Stimulated activated memory B cell treated with anti-CD40 and anti-IgM and Interleukin-4, amounts not matched to agents 10 μg/mL and 1 μg/mL and 100 μg/mL, for 72 hours (primary cell): ENCODE measurements at regions not wholly inside any gene's neighbourhood (a gene's known extent, or its start where the extent isn't known, plus 50 kb on each side); places are given as distances from the start of the nearest gene placed in this dataset.

Experiments
- ATAC-seq: fragments of 150-1000 bp; cut with Tn5 transposase; 2 replicates; pipeline ENCODE4 v1.10.0; 2021
- H3K27ac Mint-ChIP-seq: one replicate; pipeline ENCODE4 v1.8.0; 2022; ENCODE audit warnings: mild to moderate bottlenecking, mixed read lengths
- H3K27me3 Mint-ChIP-seq: one replicate; pipeline ENCODE4 v1.8.0; 2022; ENCODE audit warnings: mixed read lengths
- H3K36me3 Mint-ChIP-seq: one replicate; pipeline ENCODE4 v1.8.0; 2022; ENCODE audit warnings: mixed read lengths
- H3K4me1 Mint-ChIP-seq: one replicate; pipeline ENCODE4 v1.8.0; 2022; ENCODE audit warnings: mixed read lengths
- H3K4me3 Mint-ChIP-seq: one replicate; pipeline ENCODE4 v1.8.0; 2022; ENCODE audit warnings: mild to moderate bottlenecking, moderate library complexity, mixed read lengths
- H3K9me3 Mint-ChIP-seq: one replicate; pipeline ENCODE4 v1.8.0; 2022; ENCODE audit warnings: mixed read lengths

DNA sequence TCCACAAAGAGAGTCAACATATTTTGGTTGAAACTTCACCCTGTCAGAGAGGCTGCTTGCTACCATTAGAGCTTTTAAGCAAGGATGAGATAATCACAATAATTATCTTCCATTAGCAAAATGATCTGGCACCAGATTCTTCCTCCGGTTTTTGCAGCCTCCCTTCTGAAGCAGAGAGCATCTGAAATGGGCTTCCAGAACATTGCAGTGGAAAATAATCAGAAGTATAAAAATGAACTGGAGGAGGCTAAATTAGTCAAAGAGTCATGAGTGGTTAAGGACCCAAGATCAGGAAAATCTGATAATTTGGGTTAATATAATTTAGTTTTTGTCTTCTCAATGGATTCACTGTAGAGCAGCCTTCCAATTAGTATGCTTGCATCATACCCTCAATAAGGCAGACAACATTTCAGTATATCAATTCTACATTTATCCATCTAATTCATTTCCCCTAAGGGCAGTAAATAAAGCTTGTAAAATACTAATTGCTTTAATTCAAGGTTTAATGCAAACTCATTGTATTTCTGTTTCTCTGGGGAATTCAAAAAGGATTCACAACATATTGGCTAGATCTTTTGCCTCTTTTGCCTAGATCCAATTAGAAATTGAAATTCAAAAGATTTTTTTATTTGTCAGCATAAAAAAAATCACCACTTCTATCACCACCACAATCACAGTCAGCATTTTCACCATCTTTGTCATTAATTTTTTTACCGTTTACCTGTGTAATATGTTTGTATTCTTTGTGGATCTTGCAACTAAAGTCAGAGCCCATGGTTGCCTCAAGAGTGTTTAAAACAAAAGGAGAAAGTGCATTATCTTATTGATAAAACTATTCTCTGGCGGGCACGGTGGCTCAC lies 537.2 kb upstream of the DCC start:
- Mint-ChIP-seq H3K4me1 (no peaks in the 10 kb centered on the region), H3K27ac (no peak overlapping the region), H3K4me3 (no peak overlapping the region), H3K36me3 (no peaks in the 10 kb centered on the region), H3K9me3 (peaks cover 3% of the 10 kb centered on the region), H3K27me3 (no peaks in the 10 kb centered on the region)
- ATAC-seq = no peak

- no peaks in the 10 kb centered on the region for H3K27me3 Mint-ChIP-seq
- H3K4me1 Mint-ChIP-seq = no peaks in the 10 kb centered on the region
- no peak overlapping the region for H3K4me3 Mint-ChIP-seq
- H3K36me3 Mint-ChIP-seq = no peaks in the 10 kb centered on the region
- no peak overlapping the region for H3K27ac Mint-ChIP-seq
- ATAC-seq = no peak
- no peaks in the 10 kb centered on the region for H3K9me3 Mint-ChIP-seq
Observed at GRCh38 chr18:51807336-51807735, 532.7 kb upstream of the DCC start.

DNA sequence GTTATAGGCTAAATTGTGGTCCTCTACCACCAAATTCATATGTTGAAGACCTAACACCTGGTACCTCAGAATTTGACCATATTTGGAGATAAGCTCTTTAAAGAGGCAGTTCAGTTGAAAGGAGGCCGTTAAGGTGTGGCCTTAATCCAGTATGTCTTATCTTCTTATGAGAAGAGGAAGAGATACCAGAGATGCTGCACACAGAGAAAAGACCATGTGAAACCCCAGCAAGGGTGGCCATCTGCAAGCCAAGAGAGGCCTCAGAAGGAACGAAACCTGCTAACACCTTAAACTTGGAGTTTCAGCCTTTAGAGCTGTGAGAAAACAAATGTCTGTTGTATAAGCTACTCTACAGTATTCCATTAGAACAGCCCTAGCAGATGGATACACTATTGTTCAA lies 528.1 kb upstream of the DCC start:
- no peak for ATAC-seq
- Mint-ChIP-seq H3K4me3 (no peak overlapping the region), H3K27me3 (no peaks in the 10 kb centered on the region), H3K36me3 (no peaks in the 10 kb centered on the region), H3K4me1 (no peaks in the 10 kb centered on the region), H3K9me3 (no peaks in the 10 kb centered on the region), H3K27ac (no peak overlapping the region)

DNA sequence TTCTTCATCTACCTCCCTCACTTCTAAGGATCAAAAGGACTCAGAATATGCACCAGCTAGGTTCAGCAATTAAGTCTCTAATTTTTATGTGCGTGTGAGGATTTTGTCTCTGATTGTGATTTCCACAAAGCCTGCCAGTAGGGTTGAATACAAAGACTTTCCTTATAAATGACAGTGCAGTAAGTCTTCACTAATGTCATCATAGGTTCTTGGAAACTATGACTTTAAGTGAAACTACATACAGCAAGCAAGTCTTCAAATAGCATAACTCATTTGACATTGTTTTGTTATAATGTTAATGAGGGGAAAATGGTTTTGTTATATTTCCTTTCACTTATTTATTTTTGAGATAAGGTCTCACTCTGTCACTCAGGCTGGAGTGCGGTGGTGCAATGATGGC lies 526.3 kb upstream of the DCC start:
- H3K4me3 Mint-ChIP-seq = no peak overlapping the region
- H3K9me3 Mint-ChIP-seq = no peaks in the 10 kb centered on the region
- H3K27me3 Mint-ChIP-seq = no peaks in the 10 kb centered on the region
- ATAC-seq = peak; percentile 69
- peak overlapping the region; percentile 31 for H3K27ac Mint-ChIP-seq
- H3K36me3 Mint-ChIP-seq = no peaks in the 10 kb centered on the region
- H3K4me1 Mint-ChIP-seq = no peaks in the 10 kb centered on the region

DNA sequence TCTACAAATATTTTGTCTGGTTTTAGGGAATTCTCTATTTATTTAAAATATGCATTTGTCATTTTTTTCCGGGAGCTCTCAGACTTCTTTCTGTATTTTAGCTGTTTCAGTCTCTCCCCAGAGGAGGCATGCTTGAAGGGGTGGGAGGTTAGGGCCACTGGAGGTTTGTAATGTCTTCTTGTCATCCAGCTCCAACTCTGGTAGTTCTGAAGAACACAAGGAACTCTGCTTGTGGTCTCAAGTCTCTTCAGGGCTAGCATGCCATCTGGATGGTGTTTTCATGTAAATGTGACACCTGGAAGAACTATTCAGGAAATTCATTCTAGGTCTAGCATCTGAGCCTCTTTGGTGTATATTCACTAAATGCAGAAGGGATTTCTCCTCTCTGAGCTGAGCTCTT lies 518.4 kb upstream of the DCC start:
- Mint-ChIP-seq H3K4me3 (no peak overlapping the region), H3K9me3 (no peaks in the 10 kb centered on the region), H3K36me3 (no peaks in the 10 kb centered on the region), H3K27ac (no peak overlapping the region), H3K4me1 (no peaks in the 10 kb centered on the region), H3K27me3 (peaks cover 9% of the 10 kb centered on the region)
- no peak for ATAC-seq

GRCh38 chr18:51824746-51825145 lies 515.3 kb upstream of the DCC start:
- peaks cover 9% of the 10 kb centered on the region for H3K27me3 Mint-ChIP-seq
- no peak overlapping the region for H3K4me3 Mint-ChIP-seq
- no peak for ATAC-seq
- H3K27ac Mint-ChIP-seq = no peak overlapping the region
- no peaks in the 10 kb centered on the region for H3K4me1 Mint-ChIP-seq
- H3K9me3 Mint-ChIP-seq = peaks cover 2% of the 10 kb centered on the region
- no peaks in the 10 kb centered on the region for H3K36me3 Mint-ChIP-seq

- H3K27me3 Mint-ChIP-seq = no peaks in the 10 kb centered on the region
- H3K9me3 Mint-ChIP-seq = no peaks in the 10 kb centered on the region
- H3K36me3 Mint-ChIP-seq = no peaks in the 10 kb centered on the region
- H3K4me3 Mint-ChIP-seq = no peak overlapping the region
- no peak overlapping the region for H3K27ac Mint-ChIP-seq
- no peak for ATAC-seq
- no peaks in the 10 kb centered on the region for H3K4me1 Mint-ChIP-seq
Observed at GRCh38 chr18:51833850-51834249, 506.1 kb upstream of the DCC start.

DNA sequence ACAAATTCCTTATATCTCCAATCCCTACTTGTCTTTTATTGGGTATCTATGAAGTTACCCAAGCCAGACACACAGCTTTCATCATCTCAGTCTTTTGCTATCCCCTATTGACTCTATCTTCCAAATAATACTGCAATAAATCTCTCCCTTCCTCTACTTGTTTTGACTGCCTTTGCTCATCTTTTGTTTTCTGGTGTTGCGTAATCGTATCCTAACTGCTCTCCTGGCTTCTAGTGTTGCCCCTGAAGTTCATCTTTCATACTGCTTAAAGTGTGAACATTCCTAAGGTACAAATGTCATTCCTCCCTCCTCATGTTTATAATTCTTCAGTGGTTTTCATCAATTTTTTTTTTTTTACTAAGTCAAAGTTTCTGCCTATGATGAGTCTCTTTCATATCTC lies 491.3 kb upstream of the DCC start:
- Mint-ChIP-seq H3K4me1 (no peaks in the 10 kb centered on the region), H3K27ac (no peak overlapping the region), H3K27me3 (no peaks in the 10 kb centered on the region), H3K36me3 (no peaks in the 10 kb centered on the region), H3K9me3 (peaks cover 10% of the 10 kb centered on the region), H3K4me3 (no peak overlapping the region)
- no peak for ATAC-seq

DNA sequence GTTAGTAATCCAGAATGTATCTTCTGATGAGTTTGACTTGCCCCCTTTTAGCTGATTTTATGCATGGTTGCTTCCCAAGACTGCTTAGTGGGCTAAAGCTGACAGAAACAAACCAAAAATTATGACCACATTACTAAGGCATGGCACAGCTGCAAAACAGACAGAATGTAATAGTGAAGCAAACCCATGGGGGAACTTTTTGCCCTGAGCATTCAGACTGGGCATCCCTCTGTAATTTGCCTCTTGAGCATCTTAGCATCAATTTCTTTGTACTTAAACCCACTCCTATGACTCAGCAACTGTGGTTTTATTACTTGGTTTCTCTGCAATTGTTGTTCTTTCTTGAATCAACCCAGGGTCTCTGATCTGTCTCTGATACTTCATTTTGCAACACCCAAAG lies 487.3 kb upstream of the DCC start:
- no peak for ATAC-seq
- H3K36me3 Mint-ChIP-seq = no peaks in the 10 kb centered on the region
- no peaks in the 10 kb centered on the region for H3K27me3 Mint-ChIP-seq
- H3K4me3 Mint-ChIP-seq = no peak overlapping the region
- no peaks in the 10 kb centered on the region for H3K4me1 Mint-ChIP-seq
- H3K27ac Mint-ChIP-seq = no peak overlapping the region
- peaks cover 4% of the 10 kb centered on the region for H3K9me3 Mint-ChIP-seq

DNA sequence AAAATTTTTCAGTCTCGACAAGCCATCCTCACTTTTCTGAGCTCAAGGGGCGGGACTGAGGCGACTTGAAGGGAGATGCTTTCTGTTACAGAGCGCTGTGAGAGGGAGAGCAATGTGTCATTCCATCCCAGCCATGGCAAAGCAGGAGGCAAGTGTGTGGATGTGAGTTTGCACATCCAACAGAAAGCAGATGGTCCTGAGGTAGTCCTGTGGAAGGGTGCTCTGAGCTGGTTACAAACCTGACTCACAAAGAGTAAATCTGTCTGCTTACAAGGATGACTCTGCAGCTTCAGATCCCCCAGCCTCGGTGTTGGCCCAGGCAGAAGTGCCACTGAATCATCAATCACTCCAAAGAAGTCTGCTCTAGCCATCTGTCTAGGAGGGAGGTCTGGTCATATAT lies 482.0 kb upstream of the DCC start:
- no peaks in the 10 kb centered on the region for H3K4me1 Mint-ChIP-seq
- no peaks in the 10 kb centered on the region for H3K9me3 Mint-ChIP-seq
- no peaks in the 10 kb centered on the region for H3K27me3 Mint-ChIP-seq
- H3K4me3 Mint-ChIP-seq = no peak overlapping the region
- peak; percentile 27 for ATAC-seq
- no peak overlapping the region for H3K27ac Mint-ChIP-seq
- no peaks in the 10 kb centered on the region for H3K36me3 Mint-ChIP-seq

DNA sequence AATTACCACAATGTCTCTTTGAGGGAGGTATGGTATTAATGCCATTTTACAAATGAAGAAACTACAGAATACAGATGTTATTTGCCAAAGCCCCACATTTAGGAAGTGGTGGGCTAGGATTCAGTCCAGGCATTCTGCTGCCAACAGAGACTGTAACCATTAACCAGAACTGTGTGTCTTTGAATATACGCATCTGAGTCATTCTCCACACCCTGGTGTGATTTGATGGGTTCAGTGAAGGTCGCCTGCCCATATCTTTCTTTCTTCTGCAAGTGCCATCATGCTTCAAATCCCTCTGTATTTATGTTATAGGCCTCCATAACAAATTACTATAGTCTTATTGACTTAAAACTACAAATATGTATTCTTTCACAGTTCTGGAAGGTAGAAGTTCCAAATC lies 479.0 kb upstream of the DCC start:
- Mint-ChIP-seq H3K4me1 (no peaks in the 10 kb centered on the region), H3K36me3 (no peaks in the 10 kb centered on the region), H3K27me3 (no peaks in the 10 kb centered on the region), H3K9me3 (no peaks in the 10 kb centered on the region), H3K4me3 (no peak overlapping the region), H3K27ac (no peak overlapping the region)
- ATAC-seq = no peak

- no peak for ATAC-seq
- H3K27ac Mint-ChIP-seq = no peak overlapping the region
- H3K4me1 Mint-ChIP-seq = no peaks in the 10 kb centered on the region
Observed at GRCh38 chr18:51862051-51862715, 477.8 kb upstream of the DCC start.

GRCh38 chr18:51864219-51864965 lies 475.6 kb upstream of the DCC start:
- Mint-ChIP-seq H3K9me3 (no peaks in the 10 kb centered on the region), H3K36me3 (no peaks in the 10 kb centered on the region), H3K4me3 (no peak overlapping the region), H3K27me3 (no peaks in the 10 kb centered on the region), H3K27ac (no peak overlapping the region), H3K4me1 (no peaks in the 10 kb centered on the region)
- no peak for ATAC-seq

More at GRCh38 chr18:51862051-51862715, 477.8 kb upstream of the DCC start:
- Mint-ChIP-seq H3K27me3 (no peaks in the 10 kb centered on the region), H3K4me3 (no peak overlapping the region), H3K9me3 (no peaks in the 10 kb centered on the region), H3K36me3 (no peaks in the 10 kb centered on the region)

DNA sequence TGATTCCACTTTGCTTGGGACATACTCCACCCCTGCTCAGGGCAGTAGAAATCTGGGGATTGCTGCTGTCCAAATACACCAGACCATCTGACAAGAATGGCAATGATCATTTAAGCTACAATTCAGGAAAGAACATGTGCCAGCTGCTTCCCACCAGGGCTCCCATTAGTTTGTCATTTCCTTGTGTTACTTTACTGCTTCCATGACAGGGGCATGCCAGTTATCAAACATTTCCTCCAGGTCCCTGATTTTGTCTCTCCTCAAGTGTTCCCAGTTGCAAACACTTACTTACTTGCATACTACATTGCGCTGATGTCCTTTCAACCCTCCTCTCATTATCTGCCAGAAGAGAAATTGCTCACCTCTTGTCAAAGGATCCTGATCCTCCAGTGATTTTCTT lies 474.5 kb upstream of the DCC start:
- ATAC-seq = no peak
- H3K9me3 Mint-ChIP-seq = peaks cover 3% of the 10 kb centered on the region
- no peaks in the 10 kb centered on the region for H3K27me3 Mint-ChIP-seq
- no peak overlapping the region for H3K27ac Mint-ChIP-seq
- H3K36me3 Mint-ChIP-seq = no peaks in the 10 kb centered on the region
- no peaks in the 10 kb centered on the region for H3K4me1 Mint-ChIP-seq
- no peak overlapping the region for H3K4me3 Mint-ChIP-seq

GRCh38 chr18:51867767-51868166 lies 472.2 kb upstream of the DCC start:
- ATAC-seq = no peak
- Mint-ChIP-seq H3K9me3 (peaks cover 3% of the 10 kb centered on the region), H3K4me3 (no peak overlapping the region), H3K27me3 (no peaks in the 10 kb centered on the region), H3K4me1 (no peaks in the 10 kb centered on the region), H3K36me3 (no peaks in the 10 kb centered on the region), H3K27ac (no peak overlapping the region)
